Right lobe of liver (tissue), 6 donors: ENCODE measurements at regions not wholly inside any gene's neighbourhood (a gene's known extent, or its start where the extent isn't known, plus 50 kb on each side); places are given as distances from the start of the nearest gene placed in this dataset.
A peak's percentile ranks its signal among the peaks of the same experiment; 100 is the strongest.

Experiments
- ATAC-seq, 4 donors: fragments of 200-7000 bp; cut with Tn5 transposase; one replicate each; pipeline ENCODE4 v1.9.1; 2020; ENCODE audit warnings: mild to moderate bottlenecking in 4 of 4, moderate library complexity in 4 of 4
- DNase-seq, 3 donors: peaks; one replicate each; pipeline ENCODE4 v3.0.0-alpha.2; 2020
- H3K27ac ChIP-seq, 3 donors: fragments of 200-600 bp; one replicate each; pipeline ENCODE4 v1.8.0; 2022
- H3K27me3 ChIP-seq, 2 donors: fragments of 200-600 bp; one replicate each; pipeline ENCODE4 v1.8.0; 2022
- H3K36me3 ChIP-seq, 4 donors: fragments of 200-600 bp; sonication (generic) in 1 of 4; one replicate each; pipeline versions ENCODE4 v1.5.1 to v1.8.0; 2017 to 2022; ENCODE audit warnings: control low read depth in 1 of 4
- H3K4me1 ChIP-seq, 4 donors: fragments of 200-600 bp; sonication (generic) in 1 of 4; one replicate each; pipeline versions ENCODE4 v1.5.1 to v1.8.0; 2017 to 2022; ENCODE audit warnings: control low read depth in 1 of 4
- H3K4me3 ChIP-seq, 3 donors: fragments of 200-600 bp; one replicate each; pipeline ENCODE4 v1.8.0; 2022
- H3K9me3 ChIP-seq, 4 donors: fragments of 200-600 bp; sonication (generic) in 1 of 4; one replicate each; pipeline versions ENCODE4 v1.5.1 to v1.8.0; 2017 to 2022; ENCODE audit warnings: control low read depth in 1 of 4
- CTCF ChIP-seq, 4 donors: fragments of 200-600 bp in 3 of 4; fragments of 450-650 bp in 1 of 4; IDR thresholded peaks; one replicate each; pipeline versions ENCODE4 v1.5.1 to v1.8.0; 2016 to 2022; ENCODE audit warnings: antibody characterized with exemption in 4 of 4, mild to moderate bottlenecking in 2 of 4
- POLR2A ChIP-seq: fragments of 450-650 bp; IDR thresholded peaks from one replicate; pipeline ENCODE4 v1.6.1; 2017; ENCODE audit warnings: antibody characterized with exemption, mild to moderate bottlenecking
- WGBS: methylation state at CpG from one replicate; pipeline ENCODE4 v1.1.6; 2018; ENCODE audit warnings: low coverage, low lambda C conversion rate; ENCODE audit not compliant: insufficient coverage; ENCODE audit errors: missing lambda C conversion rate; 5-methylcytosine and 5-hydroxymethylcytosine counted together
- intact Hi-C, 2 donors: fragments of 100-400 bp; cut with DNase I; formaldehyde crosslinking; loops; one replicate each; pipeline versions ENCODE4 v1.11.2 to v1.14.1; 2022
- donor health status: DM: no; HTN: yes; CAD: no.
- donor health status: DM: no; HTN: no; CAD: no.
- donor health status: DM: no; HTN: no; CAD: no.
- donor health status: DM: no; HTN: yes; CAD: no.
- donor health status: DM: no; HTN: yes; CAD: no.

GRCh38 chr7:45988405-45989057 is 67.5 kb upstream of the IGFBP3 start:
- H3K4me3 ChIP-seq: no peak overlapping the region
- H3K36me3 ChIP-seq: no peaks in the 10 kb centered on the region
- H3K9me3 ChIP-seq: no peaks in the 10 kb centered on the region
- intact Hi-C loops: no loop called here
- WGBS: 52% methylated on average over 3 of the region's 9 CpGs
- H3K27me3 ChIP-seq: no peaks in the 10 kb centered on the region
- no peak overlapping the region for H3K27ac ChIP-seq
- H3K4me1 ChIP-seq: peaks cover 0 to 7% (median 1%) of the 10 kb centered on the region in 4 donors
- DNase-seq (no peak), ATAC-seq (peak in 3 of 4 donors; percentile 25 to 65 (median 36))
- TF ChIP-seq CTCF (IDR thresholded peaks at IDR 0.05) (no peak), POLR2A (no peak)

- TF ChIP-seq CTCF (IDR thresholded peaks at IDR 0.05) (no peak), POLR2A (no peak)
- intact Hi-C loops: no loop called here
- Histone ChIP-seq H3K36me3 (no peaks in the 10 kb centered on the region), H3K4me1 (peaks cover 0 to 10% (median 1%) of the 10 kb centered on the region in 4 donors), H3K27ac (no peak overlapping the region), H3K9me3 (no peaks in the 10 kb centered on the region), H3K4me3 (no peak overlapping the region), H3K27me3 (no peaks in the 10 kb centered on the region)
- peak in 3 of 4 donors; percentile 24 to 43 (median 24) for ATAC-seq
- DNase-seq: no peak
- WGBS: 62% methylated on average over 10 of the region's 14 CpGs
Measured at GRCh38 chr7:45987521-45988290, 66.6 kb upstream of the IGFBP3 start.

- ATAC-seq (no peak), DNase-seq (no peak)
- Histone ChIP-seq H3K27me3 (no peaks in the 10 kb centered on the region), H3K4me3 (no peak overlapping the region), H3K9me3 (no peaks in the 10 kb centered on the region), H3K27ac (no peak overlapping the region), H3K36me3 (no peaks in the 10 kb centered on the region), H3K4me1 (peaks cover 0 to 10% (median 1%) of the 10 kb centered on the region in 4 donors)
- intact Hi-C loops: no loop called here
- 90% methylated on average over 13 of the region's 17 CpGs for WGBS
- TF ChIP-seq POLR2A: no peak
- no peak for TF ChIP-seq CTCF (IDR thresholded peaks at IDR 0.05)
Measured at GRCh38 chr7:45986355-45987298, 65.6 kb upstream of the IGFBP3 start.

- DNase-seq (no peak), ATAC-seq (no peak)
- WGBS: 42% methylated on average over 2 of the region's 4 CpGs
- H3K4me3 ChIP-seq: no peak overlapping the region
- no peaks in the 10 kb centered on the region for H3K36me3 ChIP-seq
- H3K9me3 ChIP-seq: no peaks in the 10 kb centered on the region
- no peaks in the 10 kb centered on the region for H3K27me3 ChIP-seq
- peaks cover 0 to 10% (median 1%) of the 10 kb centered on the region in 4 donors for H3K4me1 ChIP-seq
- intact Hi-C loops: no loop called here
- no peak overlapping the region for H3K27ac ChIP-seq
- TF ChIP-seq POLR2A: no peak
- TF ChIP-seq CTCF (IDR thresholded peaks at IDR 0.05): no peak
Measured at GRCh38 chr7:45985902-45986301, 64.8 kb upstream of the IGFBP3 start.
